Right kidney (tissue), 1 donor: ENCODE measurements at regions not wholly inside any gene's neighbourhood (a gene's known extent, or its start where the extent isn't known, plus 50 kb on each side); places are given as distances from the start of the nearest gene placed in this dataset.

Experiments used
- DNase-seq: peaks from one replicate; pipeline ENCODE4 v3.0.0-alpha.2; 2016

GRCh38 chr6:2462831-2463230, 217.4 kb upstream of the GMDS start:
- no peak for DNase-seq

- DNase-seq, result no peak
Observed at GRCh38 chr6:2460216-2460745, 214.9 kb upstream of the GMDS start.

GRCh38 chr6:2454180-2454579, 208.8 kb upstream of the GMDS start:
- no peak for DNase-seq

GRCh38 chr6:2450546-2450945, 205.1 kb upstream of the GMDS start:
- no peak for DNase-seq

GRCh38 chr6:2449572-2449940, 204.2 kb upstream of the GMDS start:
- no peak for DNase-seq

- peak; percentile 69 for DNase-seq
Observed at GRCh38 chr6:2448826-2449571, 203.6 kb upstream of the GMDS start.

GRCh38 chr6:2447931-2448330, 202.5 kb upstream of the GMDS start:
- DNase-seq, result no peak

GRCh38 chr6:2447318-2447920, 202.0 kb upstream of the GMDS start:
- DNase-seq, result no peak

- DNase-seq, result no peak
Observed at GRCh38 chr6:2441601-2442475, 196.4 kb upstream of the GMDS start.

GRCh38 chr6:2440516-2440915, 195.1 kb upstream of the GMDS start:
- no peak for DNase-seq

- no peak for DNase-seq
Observed at GRCh38 chr6:2439632-2440031, 194.2 kb upstream of the GMDS start.

- DNase-seq, result no peak
Observed at GRCh38 chr6:2439082-2439481, 193.7 kb upstream of the GMDS start.

- no peak for DNase-seq
Observed at GRCh38 chr6:2436410-2437154, 191.2 kb upstream of the GMDS start.

GRCh38 chr6:2435323-2435722, 189.9 kb upstream of the GMDS start:
- no peak for DNase-seq

GRCh38 chr6:2434912-2435311, 189.5 kb upstream of the GMDS start:
- DNase-seq, result no peak

GRCh38 chr6:2434116-2434515, 188.7 kb upstream of the GMDS start:
- no peak for DNase-seq

- DNase-seq, result no peak
Observed at GRCh38 chr6:2433711-2434110, 188.3 kb upstream of the GMDS start.

GRCh38 chr6:2433266-2433665, 187.9 kb upstream of the GMDS start:
- DNase-seq, result no peak

- DNase-seq, result no peak
Observed at GRCh38 chr6:2432292-2432691, 186.9 kb upstream of the GMDS start.

- no peak for DNase-seq
Observed at GRCh38 chr6:2430612-2431011, 185.2 kb upstream of the GMDS start.

GRCh38 chr6:2429460-2429859, 184.1 kb upstream of the GMDS start:
- no peak for DNase-seq

- DNase-seq, result no peak
Observed at GRCh38 chr6:2429032-2429431, 183.6 kb upstream of the GMDS start.
